Peyer's patch (tissue), 4 donors: ENCODE measurements at regions not wholly inside any gene's neighbourhood (a gene's known extent, or its start where the extent isn't known, plus 50 kb on each side); places are given as distances from the start of the nearest gene placed in this dataset.
"Not testable (repeated sequence)": the region's sequence is repeated elsewhere in the genome, so short reads cannot be mapped to it uniquely, and the experiment has no call there.

Experiments used
- DNase-seq, 3 donors: peaks; one replicate each; pipeline ENCODE4 v3.0.0-alpha.2; 2017 to 2019
- H3K27ac ChIP-seq, 4 donors: fragments of 200-600 bp; sonication (generic); one replicate each; pipeline ENCODE4 v1.5.1; 2016 to 2019
- H3K27me3 ChIP-seq, 2 donors: fragments of 200-600 bp; sonication (generic); one replicate each; pipeline ENCODE4 v1.5.1; 2019
- H3K36me3 ChIP-seq, 3 donors: fragments of 200-600 bp; sonication (generic); one replicate each; pipeline ENCODE4 v1.5.1; 2016 to 2019
- H3K4me1 ChIP-seq, 4 donors: fragments of 200-600 bp; sonication (generic); one replicate each; pipeline ENCODE4 v1.5.1; 2016 to 2019
- H3K4me3 ChIP-seq, 4 donors: fragments of 200-600 bp; sonication (generic); 1 replicate in 3 of 4; 2 replicates in 1 of 4; pipeline ENCODE4 v1.5.1; 2016 to 2019; ENCODE audit warnings: mild to moderate bottlenecking in 1 of 4
- H3K9me3 ChIP-seq, 4 donors: fragments of 200-600 bp; sonication (generic); one replicate each; pipeline ENCODE4 v1.5.1; 2016 to 2019; ENCODE audit warnings: mild to moderate bottlenecking in 1 of 4
- POLR2A ChIP-seq, 2 donors: fragments of 450-650 bp; IDR thresholded peaks; one replicate each; pipeline ENCODE4 v1.5.1; 2017; ENCODE audit warnings: antibody characterized with exemption in 2 of 2, mild to moderate bottlenecking in 2 of 2, moderate library complexity in 2 of 2
- TF ChIP-seq, protein P1 (sequence below), 6 experiments: fragments of 450-650 bp in 4 of 6; fragments of 200-600 bp in 2 of 6; sonication (generic) in 1 of 6; IDR thresholded peaks; one replicate each; pipeline ENCODE4 v1.5.1; 2017 to 2019; ENCODE audit warnings: antibody characterized with exemption in 6 of 6, mild to moderate bottlenecking in 3 of 6, moderate library complexity in 1 of 6

DNA sequence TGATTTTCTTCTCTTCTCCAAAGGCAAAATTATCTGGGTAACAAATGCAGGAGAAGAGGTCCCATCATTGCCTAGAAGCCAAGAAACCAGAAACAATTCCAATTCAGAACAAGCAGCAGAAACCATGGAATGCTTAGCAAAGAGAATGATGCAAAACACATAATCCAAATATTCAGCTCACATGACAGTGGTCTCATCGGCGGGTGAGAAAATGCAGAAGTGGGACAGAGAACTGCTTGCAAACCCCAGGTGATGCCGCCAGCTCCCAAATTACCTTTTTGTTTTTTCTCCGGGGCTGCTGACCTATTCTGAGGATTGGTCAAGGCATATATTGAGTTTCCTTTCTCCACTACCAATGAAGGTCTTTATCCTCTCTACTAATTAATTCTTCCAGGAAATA is 99.7 kb downstream of the ZNF22 start:
- Histone ChIP-seq H3K27me3 (no peaks in the 10 kb centered on the region), H3K9me3 (no peaks in the 10 kb centered on the region), H3K4me3 (no peak overlapping the region), H3K27ac (no peak overlapping the region), H3K4me1 (no peaks in the 10 kb centered on the region), H3K36me3 (no peaks in the 10 kb centered on the region)
- TF ChIP-seq, protein P1, sequence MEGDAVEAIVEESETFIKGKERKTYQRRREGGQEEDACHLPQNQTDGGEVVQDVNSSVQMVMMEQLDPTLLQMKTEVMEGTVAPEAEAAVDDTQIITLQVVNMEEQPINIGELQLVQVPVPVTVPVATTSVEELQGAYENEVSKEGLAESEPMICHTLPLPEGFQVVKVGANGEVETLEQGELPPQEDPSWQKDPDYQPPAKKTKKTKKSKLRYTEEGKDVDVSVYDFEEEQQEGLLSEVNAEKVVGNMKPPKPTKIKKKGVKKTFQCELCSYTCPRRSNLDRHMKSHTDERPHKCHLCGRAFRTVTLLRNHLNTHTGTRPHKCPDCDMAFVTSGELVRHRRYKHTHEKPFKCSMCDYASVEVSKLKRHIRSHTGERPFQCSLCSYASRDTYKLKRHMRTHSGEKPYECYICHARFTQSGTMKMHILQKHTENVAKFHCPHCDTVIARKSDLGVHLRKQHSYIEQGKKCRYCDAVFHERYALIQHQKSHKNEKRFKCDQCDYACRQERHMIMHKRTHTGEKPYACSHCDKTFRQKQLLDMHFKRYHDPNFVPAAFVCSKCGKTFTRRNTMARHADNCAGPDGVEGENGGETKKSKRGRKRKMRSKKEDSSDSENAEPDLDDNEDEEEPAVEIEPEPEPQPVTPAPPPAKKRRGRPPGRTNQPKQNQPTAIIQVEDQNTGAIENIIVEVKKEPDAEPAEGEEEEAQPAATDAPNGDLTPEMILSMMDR (IDR thresholded peaks at IDR 0.05), result no peak
- TF ChIP-seq POLR2A (IDR thresholded peaks at IDR 0.05), result no peak
- no peak for DNase-seq

DNA sequence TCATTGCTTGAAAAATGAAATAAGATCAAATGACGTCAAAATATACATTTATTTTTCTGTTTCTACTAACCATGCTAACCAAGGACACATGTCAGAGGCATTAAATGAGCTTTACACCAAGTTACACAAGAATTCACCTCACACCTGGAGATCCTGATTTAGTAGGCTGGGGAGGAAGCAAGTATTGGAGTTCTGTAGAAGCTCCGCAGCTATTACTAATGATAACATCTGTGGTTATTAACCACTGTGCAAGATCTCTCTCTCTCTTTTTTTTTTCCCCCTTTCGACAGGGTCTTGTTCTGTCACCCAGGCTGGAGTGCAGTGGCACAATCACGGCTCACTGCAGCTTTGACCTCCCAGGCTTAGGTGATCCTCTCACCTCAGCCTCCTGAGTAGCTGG is 104.0 kb downstream of the ZNF22 start:
- H3K27me3 ChIP-seq, result no peaks in the 10 kb centered on the region
- DNase-seq, result no peak
- no peaks in the 10 kb centered on the region for H3K4me1 ChIP-seq

DNA sequence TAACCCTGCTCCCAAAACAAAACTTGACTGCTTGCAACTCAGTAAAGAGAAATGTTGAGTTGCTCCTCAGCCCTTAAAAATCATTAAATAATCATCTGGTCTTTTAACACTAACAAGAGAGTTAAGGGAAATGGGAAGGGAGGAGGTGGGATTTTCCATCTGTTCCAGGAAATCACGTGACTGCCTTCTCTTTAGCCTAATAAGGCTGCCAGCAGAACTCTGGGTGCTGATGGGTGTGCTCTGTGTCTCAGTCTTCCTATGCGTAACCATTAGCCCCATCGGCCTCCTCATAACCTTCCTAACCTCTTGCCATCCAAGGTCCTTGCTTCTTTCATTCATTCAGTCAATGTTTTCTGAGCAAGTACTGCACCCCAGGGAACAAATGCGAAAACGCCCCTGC is 104.6 kb downstream of the ZNF22 start:
- H3K27me3 ChIP-seq, result not testable (repeated sequence)

More for the DNA sequence above, 104.0 kb downstream of the ZNF22 start:
- no peak overlapping the region for H3K27ac ChIP-seq
- H3K4me3 ChIP-seq, result no peak overlapping the region
- no peaks in the 10 kb centered on the region for H3K36me3 ChIP-seq
- TF ChIP-seq, protein P1 (IDR thresholded peaks at IDR 0.05), result no peak
- no peak for TF ChIP-seq POLR2A (IDR thresholded peaks at IDR 0.05)
- no peaks in the 10 kb centered on the region for H3K9me3 ChIP-seq

DNA sequence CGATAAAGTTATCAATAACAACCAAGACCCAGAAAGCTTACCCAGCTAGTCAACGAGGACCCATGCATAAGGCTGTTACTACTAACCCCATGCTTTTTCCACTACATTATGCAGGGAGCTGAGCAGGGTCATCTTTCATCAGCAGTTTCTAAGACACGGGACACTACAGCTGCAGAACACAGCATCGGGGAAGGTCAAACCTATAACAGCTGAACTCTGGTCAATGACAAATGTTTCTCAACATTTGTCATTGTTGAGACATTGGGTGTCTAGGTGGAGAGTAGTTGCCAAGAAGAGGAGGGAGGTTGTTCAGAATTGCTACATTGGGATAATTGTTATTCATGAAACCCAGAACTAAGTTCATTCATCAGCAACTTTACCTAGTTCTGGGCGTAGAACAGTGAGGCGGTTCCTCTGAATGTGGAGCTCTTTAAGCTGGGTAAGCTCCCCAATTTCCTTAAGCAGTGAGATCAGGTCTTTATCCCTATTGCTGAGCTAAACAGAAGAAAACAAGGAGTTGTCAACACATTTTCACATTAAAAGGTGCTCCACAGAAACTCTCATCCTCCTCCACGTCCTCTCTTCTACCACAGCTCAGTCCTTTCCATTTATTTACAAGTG is 105.6 kb downstream of the ZNF22 start:
- TF ChIP-seq POLR2A (IDR thresholded peaks at IDR 0.05), result no peak
- TF ChIP-seq, protein P1 (IDR thresholded peaks at IDR 0.05), result no peak
- Histone ChIP-seq H3K27me3 (no peaks in the 10 kb centered on the region), H3K4me3 (no peak overlapping the region), H3K36me3 (no peaks in the 10 kb centered on the region), H3K4me1 (no peaks in the 10 kb centered on the region), H3K9me3 (no peaks in the 10 kb centered on the region), H3K27ac (no peak overlapping the region)
- DNase-seq, result no peak

More for the DNA sequence above, 104.6 kb downstream of the ZNF22 start:
- not testable (repeated sequence) for H3K9me3 ChIP-seq, H3K4me1 ChIP-seq, H3K36me3 ChIP-seq, H3K27ac ChIP-seq, DNase-seq, H3K4me3 ChIP-seq

DNA sequence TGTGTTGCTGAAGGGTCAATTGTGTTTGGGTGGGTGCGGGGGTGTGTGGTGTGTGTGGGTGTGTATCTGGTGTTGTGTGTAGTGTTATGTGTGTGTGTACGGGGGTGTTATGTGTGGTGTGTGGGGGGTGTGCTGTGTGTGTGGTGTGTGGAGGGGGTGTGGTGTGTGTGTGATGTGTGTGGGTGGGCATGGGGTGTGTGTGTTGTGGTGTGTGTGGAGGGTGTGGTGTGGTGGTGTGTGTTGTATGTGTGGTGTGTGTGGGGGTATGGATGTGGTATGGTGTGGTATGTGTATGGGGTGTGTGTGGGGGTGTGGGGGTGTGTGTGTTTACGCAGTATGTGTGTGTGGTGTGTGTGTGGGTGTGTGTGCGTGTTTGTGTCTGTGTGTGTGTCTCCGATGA is 110.8 kb downstream of the ZNF22 start:
- TF ChIP-seq, protein P1 (IDR thresholded peaks at IDR 0.05), result no peak
- TF ChIP-seq POLR2A (IDR thresholded peaks at IDR 0.05), result no peak
- DNase-seq, result no peak
- H3K4me1 ChIP-seq, result no peaks in the 10 kb centered on the region
- no peak overlapping the region for H3K4me3 ChIP-seq
- no peaks in the 10 kb centered on the region for H3K27me3 ChIP-seq
- no peaks in the 10 kb centered on the region for H3K9me3 ChIP-seq
- H3K36me3 ChIP-seq, result no peaks in the 10 kb centered on the region
- H3K27ac ChIP-seq, result no peak overlapping the region

DNA sequence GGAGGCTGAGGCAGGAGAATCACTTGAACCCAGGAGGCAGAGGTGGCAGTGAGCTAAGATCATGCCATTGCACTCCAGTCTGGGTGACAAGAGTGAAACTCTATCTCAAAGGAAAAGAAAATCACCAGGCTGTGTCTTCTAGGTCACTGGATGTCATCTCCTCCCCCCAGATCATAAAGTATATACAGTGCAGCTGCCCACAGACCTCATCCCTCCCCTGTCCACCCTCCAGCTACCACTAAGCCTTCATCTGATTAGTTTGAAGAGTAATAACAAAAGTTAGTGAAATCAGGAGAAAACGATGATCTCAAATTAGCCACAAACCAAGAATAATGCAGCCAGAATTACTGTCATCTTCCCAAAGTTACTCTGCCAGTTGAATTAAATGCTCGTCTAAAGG is 117.2 kb downstream of the ZNF22 start:
- H3K9me3 ChIP-seq, H3K4me3 ChIP-seq, H3K27ac ChIP-seq, H3K27me3 ChIP-seq, H3K4me1 ChIP-seq, DNase-seq, H3K36me3 ChIP-seq: not testable (repeated sequence)

DNA sequence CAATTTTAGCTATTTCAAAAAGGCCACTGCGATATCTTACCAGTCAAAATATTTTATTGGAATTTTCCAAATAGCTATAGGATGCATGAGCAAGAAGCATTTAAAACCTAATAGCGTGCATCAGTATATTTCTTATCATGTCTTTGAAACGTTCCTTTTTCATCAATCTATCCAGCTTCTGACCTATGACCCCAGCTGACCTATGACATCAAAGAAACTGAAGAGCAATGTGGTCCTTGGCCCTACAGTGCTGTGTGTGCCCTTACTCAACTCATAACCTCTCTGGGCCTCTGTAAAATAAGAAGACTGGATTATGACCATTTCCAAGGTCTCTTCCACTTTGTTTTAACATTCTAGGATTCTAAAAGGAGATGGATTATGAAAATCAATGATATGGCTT is 118.2 kb downstream of the ZNF22 start:
- TF ChIP-seq POLR2A (IDR thresholded peaks at IDR 0.05), result no peak
- TF ChIP-seq, protein P1 (IDR thresholded peaks at IDR 0.05), result no peak
- Histone ChIP-seq H3K4me1 (no peaks in the 10 kb centered on the region), H3K36me3 (no peaks in the 10 kb centered on the region), H3K27ac (no peak overlapping the region), H3K27me3 (no peaks in the 10 kb centered on the region), H3K9me3 (no peaks in the 10 kb centered on the region), H3K4me3 (no peak overlapping the region)
- no peak for DNase-seq

DNA sequence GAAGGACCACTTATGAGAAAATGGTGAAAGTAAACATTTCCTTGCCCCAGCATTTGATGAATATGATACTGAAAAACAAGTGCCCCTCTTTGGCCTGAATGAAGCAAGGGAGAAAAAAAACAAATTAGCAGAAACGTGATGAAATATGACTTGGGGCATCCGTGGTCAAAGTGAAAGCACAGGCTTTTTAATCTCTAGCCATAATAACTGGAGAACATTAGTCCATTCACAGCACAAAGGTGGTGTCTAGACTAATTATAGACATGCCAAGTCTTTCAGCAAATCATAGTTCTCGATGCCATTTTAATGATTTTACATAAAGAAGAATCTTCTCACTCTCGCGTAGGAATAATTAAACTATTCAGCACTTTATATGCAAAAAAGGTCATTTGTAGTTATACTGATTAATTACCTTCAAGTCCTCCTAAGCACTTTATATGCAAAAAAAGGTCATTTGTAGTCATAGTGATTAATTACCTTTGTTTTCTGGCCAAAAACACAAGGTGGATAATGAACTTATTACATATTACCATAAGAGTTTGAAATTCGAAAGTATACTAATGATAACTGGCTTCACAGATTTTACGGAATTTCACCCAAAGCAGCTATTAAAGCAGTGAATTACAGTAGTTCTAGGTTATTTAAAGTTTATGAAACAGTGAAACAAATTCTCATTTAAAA is 121.6 kb downstream of the ZNF22 start:
- not testable (repeated sequence) for H3K4me1 ChIP-seq, H3K9me3 ChIP-seq, H3K27me3 ChIP-seq, H3K27ac ChIP-seq, DNase-seq, H3K36me3 ChIP-seq, H3K4me3 ChIP-seq
